ENCODE measurements at regions not wholly inside any gene's neighbourhood (a gene's known extent, or its start where the extent isn't known, plus 50 kb on each side); places are given as distances from the start of the nearest gene placed in this dataset.

DNA sequence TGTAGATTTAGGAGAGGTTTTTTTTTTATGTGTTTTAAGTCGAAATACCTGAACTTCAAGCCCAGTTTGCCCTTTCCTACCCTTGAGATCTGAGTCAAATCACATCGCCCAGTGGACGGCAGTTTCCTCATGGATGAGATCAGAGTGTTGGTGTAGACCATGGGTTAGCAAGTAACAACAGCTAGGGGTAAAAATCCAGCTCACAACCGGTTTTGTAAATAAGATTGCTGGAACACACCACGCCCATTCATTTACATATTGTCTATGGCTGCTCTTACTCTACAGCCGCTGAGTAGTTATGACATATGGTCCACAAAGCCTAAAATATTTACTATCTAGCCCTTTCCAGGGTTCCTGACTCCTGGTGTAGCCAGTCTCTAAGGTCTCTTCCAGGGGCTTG lies 158.5 kb upstream of the PLEKHG7 start:
- TF ChIP-seq, protein P1, sequence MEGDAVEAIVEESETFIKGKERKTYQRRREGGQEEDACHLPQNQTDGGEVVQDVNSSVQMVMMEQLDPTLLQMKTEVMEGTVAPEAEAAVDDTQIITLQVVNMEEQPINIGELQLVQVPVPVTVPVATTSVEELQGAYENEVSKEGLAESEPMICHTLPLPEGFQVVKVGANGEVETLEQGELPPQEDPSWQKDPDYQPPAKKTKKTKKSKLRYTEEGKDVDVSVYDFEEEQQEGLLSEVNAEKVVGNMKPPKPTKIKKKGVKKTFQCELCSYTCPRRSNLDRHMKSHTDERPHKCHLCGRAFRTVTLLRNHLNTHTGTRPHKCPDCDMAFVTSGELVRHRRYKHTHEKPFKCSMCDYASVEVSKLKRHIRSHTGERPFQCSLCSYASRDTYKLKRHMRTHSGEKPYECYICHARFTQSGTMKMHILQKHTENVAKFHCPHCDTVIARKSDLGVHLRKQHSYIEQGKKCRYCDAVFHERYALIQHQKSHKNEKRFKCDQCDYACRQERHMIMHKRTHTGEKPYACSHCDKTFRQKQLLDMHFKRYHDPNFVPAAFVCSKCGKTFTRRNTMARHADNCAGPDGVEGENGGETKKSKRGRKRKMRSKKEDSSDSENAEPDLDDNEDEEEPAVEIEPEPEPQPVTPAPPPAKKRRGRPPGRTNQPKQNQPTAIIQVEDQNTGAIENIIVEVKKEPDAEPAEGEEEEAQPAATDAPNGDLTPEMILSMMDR (IDR thresholded peaks at IDR 0.05; ENCODE audit: insufficient read depth, low read length, poor library complexity, severe bottlenecking), result no peak
- DNase-seq (ENCODE audit: extremely low read depth, insufficient read length), result no peak
- no peaks in the 10 kb centered on the region for H3K27me3 ChIP-seq (replicated peaks; ENCODE audit: control insufficient read depth, insufficient read depth, low read length)
- no peak overlapping the region for H3K4me3 ChIP-seq (replicated peaks; ENCODE audit: low read depth, low read length)
- H3K36me3 ChIP-seq (ENCODE audit: control insufficient read depth, insufficient read depth, low read length), result no peaks in the 10 kb centered on the region

DNA sequence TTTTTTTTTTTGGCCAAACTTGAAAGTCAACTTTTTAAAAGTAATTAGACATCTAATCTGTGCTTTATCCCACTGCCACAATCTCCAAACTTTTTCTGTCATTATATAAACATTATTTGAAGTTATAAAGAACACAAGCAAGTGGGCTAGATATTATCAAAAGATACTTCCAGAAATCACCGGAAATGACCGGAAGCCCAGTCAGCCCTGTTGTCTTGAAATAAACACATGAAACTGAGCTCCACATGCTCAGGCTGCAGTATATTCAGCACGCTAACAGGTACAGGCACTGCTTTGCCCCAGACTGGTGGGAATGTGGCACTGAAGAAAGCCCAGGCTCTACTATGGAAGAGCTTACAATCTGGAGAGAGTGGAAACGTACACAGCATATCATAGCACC lies 158.9 kb upstream of the PLEKHG7 start:
- TF ChIP-seq, protein P1 (IDR thresholded peaks at IDR 0.05; ENCODE audit: insufficient read depth, low read length, poor library complexity, severe bottlenecking), result no peak
- Histone ChIP-seq H3K4me3 (replicated peaks; ENCODE audit: low read depth, low read length) (no peak overlapping the region), H3K36me3 (ENCODE audit: control insufficient read depth, insufficient read depth, low read length) (no peaks in the 10 kb centered on the region), H3K27me3 (replicated peaks; ENCODE audit: control insufficient read depth, insufficient read depth, low read length) (no peaks in the 10 kb centered on the region)
- no peak for DNase-seq (ENCODE audit: extremely low read depth, insufficient read length)

DNA sequence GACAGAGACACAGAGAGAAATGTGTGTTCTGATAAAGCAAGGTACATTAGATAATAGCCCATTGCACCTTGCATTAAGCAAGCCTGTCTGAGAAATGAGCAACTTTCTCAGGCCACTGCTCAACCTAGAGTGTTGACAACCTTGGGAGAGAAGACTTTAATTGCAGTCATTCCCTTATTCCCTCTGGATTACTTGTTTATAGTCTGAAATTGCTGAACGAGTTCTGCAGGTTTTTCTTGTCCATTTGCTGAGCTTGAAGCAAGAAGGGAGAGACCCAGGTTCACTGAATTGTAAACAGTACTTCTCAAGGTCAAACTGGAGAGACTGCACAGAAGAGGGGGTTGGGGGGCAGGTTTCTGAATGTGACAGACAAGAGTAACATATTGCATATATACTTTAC lies 159.4 kb upstream of the PLEKHG7 start:
- no peak overlapping the region for H3K4me3 ChIP-seq (replicated peaks; ENCODE audit: low read depth, low read length)
- H3K27me3 ChIP-seq (replicated peaks; ENCODE audit: control insufficient read depth, insufficient read depth, low read length), result no peaks in the 10 kb centered on the region
- DNase-seq (ENCODE audit: extremely low read depth, insufficient read length), result no peak
- TF ChIP-seq, protein P1 (IDR thresholded peaks at IDR 0.05; ENCODE audit: insufficient read depth, low read length, poor library complexity, severe bottlenecking), result no peak
- H3K36me3 ChIP-seq (ENCODE audit: control insufficient read depth, insufficient read depth, low read length), result no peaks in the 10 kb centered on the region

DNA sequence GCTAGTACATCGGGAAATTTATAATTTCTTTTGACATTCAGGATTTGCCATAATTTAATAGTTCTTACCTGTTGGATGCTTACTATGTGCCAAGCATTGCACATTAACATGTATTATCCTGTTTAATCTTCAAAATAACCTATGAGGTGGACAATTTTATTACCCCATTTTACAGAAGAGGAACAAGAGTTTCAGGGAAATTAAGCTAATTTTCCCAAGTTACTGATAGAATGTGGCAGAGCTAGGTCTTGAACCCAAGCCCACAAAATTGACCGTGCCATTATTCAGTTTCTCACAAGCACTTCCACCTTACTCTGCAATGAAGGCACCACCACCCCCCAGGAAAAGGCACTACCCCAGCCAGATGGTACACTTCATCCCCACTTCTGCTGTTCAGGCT lies 161.1 kb upstream of the PLEKHG7 start:
- H3K4me3 ChIP-seq (replicated peaks; ENCODE audit: low read depth, low read length), result no peak overlapping the region
- TF ChIP-seq, protein P1 (IDR thresholded peaks at IDR 0.05; ENCODE audit: insufficient read depth, low read length, poor library complexity, severe bottlenecking), result no peak
- no peaks in the 10 kb centered on the region for H3K27me3 ChIP-seq (replicated peaks; ENCODE audit: control insufficient read depth, insufficient read depth, low read length)
- DNase-seq (ENCODE audit: extremely low read depth, insufficient read length), result no peak
- no peaks in the 10 kb centered on the region for H3K36me3 ChIP-seq (ENCODE audit: control insufficient read depth, insufficient read depth, low read length)

DNA sequence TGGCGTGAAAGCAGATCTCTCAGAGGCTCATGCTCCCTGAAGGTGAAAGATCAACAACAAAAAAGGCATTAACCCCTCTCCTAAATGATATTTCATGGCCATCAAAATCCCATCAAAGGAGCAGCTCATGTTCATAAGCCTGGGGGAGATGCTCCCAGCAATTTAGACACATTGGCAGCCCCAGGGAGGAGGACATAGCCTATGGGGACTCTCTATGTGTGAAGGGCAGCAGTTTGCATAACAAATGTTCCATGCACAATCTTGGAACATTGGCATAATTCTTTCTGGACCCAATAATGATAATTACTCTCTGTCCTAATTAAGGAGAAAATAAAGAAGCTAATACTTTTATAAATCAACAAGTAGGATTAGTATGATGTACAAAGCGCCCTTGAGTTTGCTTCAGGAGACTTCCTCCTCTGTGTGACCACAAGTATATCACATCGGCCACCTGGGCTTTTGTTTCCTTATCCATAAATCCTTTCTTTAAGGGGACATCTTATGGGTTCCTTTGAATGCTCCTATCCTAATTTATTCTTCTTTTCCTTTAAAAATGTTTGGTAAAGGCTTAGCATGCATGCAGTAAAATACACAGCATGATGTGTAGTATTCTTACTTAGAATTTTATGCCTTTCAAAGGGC lies 161.9 kb upstream of the PLEKHG7 start:
- DNase-seq (ENCODE audit: extremely low read depth, insufficient read length), result no peak
- H3K4me3 ChIP-seq (replicated peaks; ENCODE audit: low read depth, low read length), result no peak overlapping the region
- no peaks in the 10 kb centered on the region for H3K36me3 ChIP-seq (ENCODE audit: control insufficient read depth, insufficient read depth, low read length)
- TF ChIP-seq, protein P1 (IDR thresholded peaks at IDR 0.05; ENCODE audit: insufficient read depth, low read length, poor library complexity, severe bottlenecking), result no peak
- H3K27me3 ChIP-seq (replicated peaks; ENCODE audit: control insufficient read depth, insufficient read depth, low read length), result no peaks in the 10 kb centered on the region

All from GM06990 (cell line).